Activated CD4-positive, alpha-beta T cell treated with anti-CD3 and anti-CD28 coated beads, Interleukin-10, Interleukin-2, amounts not matched to agents 100 ng/mL and 50 ng/mL, durations not matched to agents 16 hours and 8 hours (primary cell): ENCODE measurements at regions not wholly inside any gene's neighbourhood (a gene's known extent, or its start where the extent isn't known, plus 50 kb on each side); places are given as distances from the start of the nearest gene placed in this dataset.
"Not testable (repeated sequence)": the region's sequence is repeated elsewhere in the genome, so short reads cannot be mapped to it uniquely, and the experiment has no call there.

Source experiments
- DNase-seq: peaks from one replicate; pipeline ENCODE4 v3.0.0-alpha.2; 2020

DNA sequence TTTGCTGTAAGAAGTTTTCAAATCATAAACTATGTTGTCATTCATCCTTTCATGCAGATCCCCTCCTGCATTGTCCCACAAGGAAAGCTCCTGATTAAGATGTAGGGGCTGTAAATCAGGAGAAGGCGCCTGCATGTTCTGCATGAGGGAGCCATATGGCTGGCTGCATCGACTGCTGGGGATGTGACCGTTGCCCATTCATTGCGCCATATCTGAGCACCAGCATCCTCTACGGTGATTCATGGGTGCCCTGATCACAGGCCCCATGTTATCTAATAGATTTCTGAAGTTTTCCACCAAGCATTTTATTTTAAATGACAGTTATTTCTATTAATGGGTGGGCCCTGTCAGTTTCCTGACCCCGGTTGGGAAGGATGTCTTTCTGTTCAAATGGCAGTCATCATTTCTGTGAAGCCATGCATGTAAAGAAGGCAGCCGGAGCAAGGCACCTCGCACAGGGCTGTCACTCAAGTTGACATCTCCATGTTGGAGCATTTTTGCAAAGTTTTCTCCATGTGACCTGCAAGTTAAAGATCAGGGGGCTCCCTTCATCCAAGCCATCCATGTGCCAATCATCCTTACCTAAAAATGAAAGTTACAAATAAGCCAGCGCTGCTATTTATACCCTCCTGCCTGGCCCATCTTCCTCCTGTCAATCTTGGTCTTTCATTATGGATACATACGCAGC is 128.8 kb downstream of the TEX36 start:
- no peak for DNase-seq

DNA sequence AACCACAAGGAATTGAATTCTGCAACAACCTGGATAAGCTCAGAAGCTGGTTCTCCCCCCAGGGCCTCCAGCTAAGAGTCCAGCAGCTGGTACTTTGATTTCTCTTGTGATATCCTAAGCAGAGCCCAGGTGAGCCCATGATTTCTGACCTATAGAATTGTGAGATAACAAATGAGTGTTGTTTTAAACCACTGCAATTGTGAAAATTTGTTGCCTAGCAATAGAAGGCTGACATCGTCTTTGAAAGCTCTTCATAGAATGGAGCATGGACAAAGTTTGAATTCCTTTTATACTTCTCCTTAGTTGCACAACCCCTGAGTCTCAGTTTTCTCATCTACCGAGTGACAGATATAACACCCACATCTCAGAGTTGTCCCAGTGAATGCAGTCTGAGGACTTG is 129.9 kb downstream of the TEX36 start:
- DNase-seq = no peak

DNA sequence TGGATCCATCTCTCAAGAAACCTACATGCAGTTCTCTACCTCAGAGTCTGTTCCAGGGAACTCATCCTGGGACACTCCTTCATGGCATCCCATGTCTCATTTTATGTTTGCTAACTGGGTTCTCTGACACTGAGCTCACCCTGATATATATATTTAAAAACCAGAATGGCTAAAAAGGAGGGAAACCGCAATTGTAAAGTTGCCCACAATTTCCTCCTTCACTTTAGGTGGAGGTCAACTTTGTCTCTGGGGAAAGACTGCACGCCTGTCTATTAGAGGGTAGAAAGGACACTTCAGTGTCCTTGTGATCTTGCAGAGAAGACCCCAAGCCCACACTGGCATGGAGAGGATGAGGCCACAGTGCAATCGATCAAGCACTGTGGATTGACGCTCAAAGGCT is 131.7 kb downstream of the TEX36 start:
- no peak for DNase-seq

DNA sequence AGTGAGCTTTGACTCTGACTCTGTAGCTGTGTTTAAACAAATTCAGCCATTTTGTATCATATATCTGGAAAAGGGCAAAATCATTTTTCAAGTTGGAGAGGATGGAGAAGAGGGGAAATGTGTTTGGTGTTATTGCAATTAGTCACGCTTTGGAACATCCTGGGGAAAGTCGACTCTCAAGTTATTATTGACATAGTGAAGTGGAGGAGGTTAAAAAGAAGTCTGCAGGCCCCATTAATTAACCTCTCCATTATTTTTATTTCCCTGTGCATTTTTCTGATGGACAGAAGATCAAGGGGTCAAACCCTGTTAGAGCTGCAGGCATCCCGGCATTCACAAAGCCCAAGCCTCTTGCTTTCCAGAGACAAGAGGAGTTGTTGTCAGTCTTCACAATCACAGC is 132.6 kb downstream of the TEX36 start:
- DNase-seq = no peak

- DNase-seq = no peak
These were observed 133.3 kb downstream of the TEX36 start for GRCh38 chr10:125549653-125550052.

DNA sequence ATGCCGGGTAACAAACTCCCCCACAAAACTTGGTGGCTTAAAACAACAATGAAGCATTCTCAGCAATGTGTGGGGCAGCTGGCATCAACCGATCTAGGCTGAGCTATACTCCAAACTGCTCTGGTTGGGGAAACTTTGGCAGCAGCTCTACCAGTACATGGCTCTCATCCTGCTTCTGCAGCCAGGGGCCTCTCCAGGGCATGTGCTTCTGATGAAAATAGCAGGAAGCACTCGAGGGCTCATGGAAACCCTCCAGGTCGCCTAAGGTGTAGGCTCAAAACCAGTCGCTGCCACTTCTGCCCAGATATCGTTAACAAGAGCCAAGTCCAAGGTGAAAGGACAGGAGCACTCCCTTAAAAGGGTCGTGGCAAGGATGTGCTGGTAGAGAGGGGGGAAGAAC is 134.1 kb downstream of the TEX36 start:
- DNase-seq = no peak

GRCh38 chr10:125548356-125548755 is 134.6 kb downstream of the TEX36 start:
- no peak for DNase-seq

DNA sequence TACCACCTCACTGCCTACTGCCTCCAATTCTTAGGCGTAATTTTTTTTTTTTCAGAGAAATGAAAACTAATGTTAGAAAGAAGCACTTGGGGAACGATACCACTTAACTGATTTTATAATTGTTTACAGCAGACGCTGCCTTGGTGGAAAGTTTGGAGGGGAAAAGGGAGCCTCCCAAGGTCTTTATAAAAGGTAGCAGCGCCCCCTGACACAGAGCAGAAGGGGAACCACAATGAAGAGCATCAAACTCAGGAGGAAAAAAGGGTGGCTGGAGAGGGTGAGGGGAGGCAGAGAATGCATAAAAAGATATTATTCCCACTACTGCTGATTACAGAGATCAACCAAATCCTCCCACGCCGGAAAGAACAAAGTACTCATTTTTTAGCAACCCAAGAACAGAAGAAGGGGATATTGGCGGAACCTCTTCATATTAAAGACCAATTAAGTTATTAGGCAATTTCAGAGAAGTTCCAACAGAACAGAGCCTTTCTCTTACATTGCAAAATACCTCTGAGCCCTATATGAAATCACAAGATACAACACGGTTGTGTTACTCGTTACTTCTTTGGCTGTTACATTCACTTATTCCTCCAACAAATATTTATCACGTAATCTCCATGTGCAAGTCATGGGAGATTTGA is 135.8 kb downstream of the TEX36 start:
- no peak for DNase-seq

GRCh38 chr10:125543796-125544195 is 139.2 kb downstream of the TEX36 start:
- DNase-seq = no peak

GRCh38 chr10:125538947-125539731 is 143.8 kb downstream of the TEX36 start:
- no peak for DNase-seq

DNA sequence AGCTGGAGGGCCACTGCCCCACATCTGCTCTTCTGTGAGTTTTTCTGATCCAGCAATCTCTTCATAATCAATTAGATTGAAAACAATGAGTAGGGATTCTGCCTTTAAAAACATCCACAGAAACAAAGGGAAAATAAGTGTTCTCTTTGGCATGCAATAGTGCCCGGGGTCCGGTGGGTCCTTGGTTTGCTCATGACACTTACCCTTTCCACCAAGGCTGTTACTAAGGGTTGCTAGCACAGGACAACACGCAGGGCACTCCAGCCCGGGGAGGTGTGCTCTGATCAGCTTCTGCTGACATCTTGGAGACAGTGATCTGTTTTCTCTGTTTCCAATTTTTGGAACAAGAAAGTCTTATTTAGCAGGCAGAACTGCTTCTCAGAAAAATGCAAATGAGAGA is 146.7 kb downstream of the TEX36 start:
- DNase-seq = no peak

- no peak for DNase-seq
These were observed 147.4 kb downstream of the TEX36 start for GRCh38 chr10:125535559-125535958.

- DNase-seq = no peak
These were observed 148.4 kb downstream of the TEX36 start for GRCh38 chr10:125534515-125534914.

DNA sequence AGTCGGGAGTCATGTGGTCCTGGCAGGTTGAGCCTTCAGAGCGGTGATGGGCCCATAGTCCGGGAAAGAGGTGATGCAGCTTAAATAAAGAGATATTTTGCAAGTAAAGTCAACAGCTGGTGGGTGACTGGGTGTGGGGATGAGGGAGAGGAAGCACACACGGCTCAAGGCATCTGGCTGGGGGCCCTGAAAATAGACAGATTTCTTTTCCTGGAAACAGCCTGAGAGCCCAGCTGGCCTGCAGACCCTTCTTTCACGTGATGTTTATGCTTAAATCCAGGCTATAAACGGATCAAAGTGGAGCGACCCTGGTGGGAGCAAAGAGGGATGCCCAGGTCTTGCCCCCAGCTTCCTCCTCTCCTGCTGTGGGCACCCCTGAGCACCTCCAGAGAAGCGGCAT is 149.1 kb downstream of the TEX36 start:
- no peak for DNase-seq

- no peak for DNase-seq
These were observed 151.5 kb downstream of the TEX36 start for GRCh38 chr10:125531465-125531864.

DNA sequence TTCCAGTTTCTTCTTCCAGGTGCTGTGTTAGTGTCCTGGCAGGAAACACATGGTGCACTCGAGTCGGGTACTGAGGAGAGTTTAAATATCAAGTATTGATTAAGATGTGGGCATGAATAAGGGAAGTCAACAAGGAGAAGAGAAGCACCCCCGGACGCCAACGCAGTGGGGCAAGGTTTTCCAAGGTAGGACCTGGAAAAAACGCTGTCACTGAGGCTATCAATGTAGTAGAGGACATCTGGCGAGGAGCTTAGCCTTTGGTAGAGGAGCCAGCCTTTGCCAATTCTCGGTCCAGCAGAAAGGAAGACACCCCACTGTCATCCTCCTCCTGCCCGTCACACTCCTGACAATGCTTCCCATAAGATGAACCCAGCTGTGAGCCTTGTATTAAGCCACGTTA is 159.6 kb downstream of the TEX36 start:
- DNase-seq = no peak

GRCh38 chr10:125521721-125522680 is 161.0 kb downstream of the TEX36 start:
- peak; percentile 45 for DNase-seq

DNA sequence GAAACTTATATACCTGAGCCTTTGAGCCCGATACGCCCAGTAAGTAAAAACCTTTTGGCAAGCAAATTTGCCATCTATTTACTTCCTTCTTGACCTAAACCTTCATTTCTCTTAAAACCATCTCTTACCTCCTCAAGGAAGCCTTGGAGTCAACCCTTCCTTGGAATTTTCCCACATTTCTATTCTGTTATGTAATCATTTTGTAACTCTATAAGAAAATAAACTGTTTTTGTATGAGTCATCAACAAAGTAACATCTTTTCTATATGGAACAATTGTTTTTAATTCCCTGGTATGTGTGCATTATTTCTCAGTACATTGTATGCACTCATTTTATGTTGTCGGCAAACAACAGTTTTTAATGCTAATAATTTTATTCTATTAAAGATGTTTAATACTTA is 162.0 kb downstream of the TEX36 start:
- DNase-seq = no peak

- DNase-seq = not testable (repeated sequence)
These were observed 164.6 kb downstream of the TEX36 start for GRCh38 chr10:125518397-125518796.

DNA sequence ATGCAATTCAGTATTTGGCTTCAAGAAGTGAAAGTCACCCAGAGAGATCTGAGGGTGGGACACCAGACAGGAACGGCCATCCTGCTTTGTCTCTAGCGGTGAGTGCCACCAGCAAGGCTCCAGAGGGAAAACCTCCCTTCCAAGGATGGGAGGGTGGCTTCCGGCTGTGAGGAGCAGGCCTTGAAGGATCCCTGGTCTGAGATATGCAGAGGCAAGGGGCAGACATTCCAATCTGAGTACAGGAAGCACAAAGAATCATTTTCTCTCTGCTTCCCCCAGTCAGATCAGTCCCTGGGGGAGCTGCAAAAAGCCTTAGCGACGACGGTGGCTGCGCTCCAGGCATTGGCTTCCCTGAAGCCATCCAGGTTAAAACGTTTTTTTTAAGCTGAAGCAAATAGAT is 167.4 kb downstream of the TEX36 start:
- DNase-seq = no peak

- DNase-seq = no peak
These were observed 168.5 kb downstream of the TEX36 start for GRCh38 chr10:125514206-125515162.
